ENCODE measurements at regions not wholly inside any gene's neighbourhood (a gene's known extent, or its start where the extent isn't known, plus 50 kb on each side); places are given as distances from the start of the nearest gene placed in this dataset.
A peak's percentile ranks its signal among the peaks of the same experiment; 100 is the strongest.

GRCh38 chr5:167797933-167798332 is 493.5 kb upstream of the WWC1 start:
- no peak for DNase-seq (ENCODE audit: low read depth, low spot score)
- Histone ChIP-seq H3K27ac (ENCODE audit: low read length) (no peak overlapping the region), H3K4me1 (ENCODE audit: control insufficient read depth, insufficient read depth, low read length) (peaks cover 1% of the 10 kb centered on the region; the same call in 1 of the 2 replicates), H3K27me3 (ENCODE audit: control insufficient read depth, insufficient read depth, low read length) (no peaks in the 10 kb centered on the region), H3K4me3 (ENCODE audit: low read length) (no peak overlapping the region), H3K9me3 (ENCODE audit: control insufficient read depth, insufficient read depth, low read length) (no peaks in the 10 kb centered on the region; the same call in 1 of the 2 replicates), H3K36me3 (ENCODE audit: control insufficient read depth, insufficient read depth, low read length) (no peaks in the 10 kb centered on the region; the same call in 1 of the 2 replicates)
- WGBS (ENCODE audit: insufficient coverage, insufficient read length), result no CpG with 5 or more reads among the region's 3 CpGs

DNA sequence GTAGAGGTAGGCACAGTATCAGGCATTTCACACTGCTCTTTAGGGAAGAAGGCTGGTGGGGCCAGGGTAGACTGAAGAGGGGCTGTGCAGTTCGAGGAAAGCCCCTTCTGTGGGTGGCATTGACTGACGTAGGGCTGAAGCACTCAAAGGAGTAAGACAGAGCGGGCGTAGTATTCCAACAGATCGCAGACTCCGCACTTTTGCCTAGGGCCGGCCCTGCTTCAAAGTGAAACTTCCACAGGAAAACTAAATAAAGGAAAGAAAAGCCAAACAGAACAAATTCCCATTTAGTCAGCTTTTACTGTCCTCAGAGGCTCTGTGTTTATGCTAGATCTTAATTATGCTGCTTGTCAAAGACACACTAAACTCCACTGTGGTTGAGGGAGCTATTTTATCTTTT is 493.0 kb upstream of the WWC1 start:
- Histone ChIP-seq H3K4me3 (ENCODE audit: low read length) (no peak overlapping the region), H3K9me3 (ENCODE audit: control insufficient read depth, insufficient read depth, low read length) (no peaks in the 10 kb centered on the region; the same call in 1 of the 2 replicates), H3K27ac (ENCODE audit: low read length) (no peak overlapping the region), H3K36me3 (ENCODE audit: control insufficient read depth, insufficient read depth, low read length) (no peaks in the 10 kb centered on the region; the same call in 1 of the 2 replicates), H3K4me1 (ENCODE audit: control insufficient read depth, insufficient read depth, low read length) (peaks cover 1% of the 10 kb centered on the region; the same call in 1 of the 2 replicates), H3K27me3 (ENCODE audit: control insufficient read depth, insufficient read depth, low read length) (no peaks in the 10 kb centered on the region)
- no peak for DNase-seq (ENCODE audit: low read depth, low spot score)
- no CpG with 5 or more reads among the region's 7 CpGs for WGBS (ENCODE audit: insufficient coverage, insufficient read length)

- H3K27ac ChIP-seq (ENCODE audit: low read length), result no peak overlapping the region
- no peaks in the 10 kb centered on the region; the same call in 1 of the 2 replicates for H3K36me3 ChIP-seq (ENCODE audit: control insufficient read depth, insufficient read depth, low read length)
- WGBS (ENCODE audit: insufficient coverage, insufficient read length), result no CpG with 5 or more reads among the region's 4 CpGs
- H3K4me1 ChIP-seq (ENCODE audit: control insufficient read depth, insufficient read depth, low read length), result peaks cover 1% of the 10 kb centered on the region; the same call in 1 of the 2 replicates
- H3K4me3 ChIP-seq (ENCODE audit: low read length), result no peak overlapping the region
- H3K27me3 ChIP-seq (ENCODE audit: control insufficient read depth, insufficient read depth, low read length), result no peaks in the 10 kb centered on the region
- DNase-seq (ENCODE audit: low read depth, low spot score), result no peak
- H3K9me3 ChIP-seq (ENCODE audit: control insufficient read depth, insufficient read depth, low read length), result no peaks in the 10 kb centered on the region; the same call in 1 of the 2 replicates
Measured at GRCh38 chr5:167800427-167800826, 491.0 kb upstream of the WWC1 start.

GRCh38 chr5:167801999-167802398 is 489.4 kb upstream of the WWC1 start:
- Histone ChIP-seq H3K9me3 (ENCODE audit: control insufficient read depth, insufficient read depth, low read length) (no peaks in the 10 kb centered on the region; the same call in 1 of the 2 replicates), H3K27ac (ENCODE audit: low read length) (no peak overlapping the region), H3K27me3 (ENCODE audit: control insufficient read depth, insufficient read depth, low read length) (no peaks in the 10 kb centered on the region), H3K4me3 (ENCODE audit: low read length) (no peak overlapping the region), H3K36me3 (ENCODE audit: control insufficient read depth, insufficient read depth, low read length) (no peaks in the 10 kb centered on the region; the same call in 1 of the 2 replicates), H3K4me1 (ENCODE audit: control insufficient read depth, insufficient read depth, low read length) (peaks cover 1% of the 10 kb centered on the region; the same call in 1 of the 2 replicates)
- no CpG with 5 or more reads among the region's 4 CpGs for WGBS (ENCODE audit: insufficient coverage, insufficient read length)
- DNase-seq (ENCODE audit: low read depth, low spot score), result no peak

GRCh38 chr5:167802755-167803431 is 488.6 kb upstream of the WWC1 start:
- Histone ChIP-seq H3K4me3 (ENCODE audit: low read length) (no peak overlapping the region), H3K36me3 (ENCODE audit: control insufficient read depth, insufficient read depth, low read length) (no peaks in the 10 kb centered on the region; the same call in 1 of the 2 replicates), H3K9me3 (ENCODE audit: control insufficient read depth, insufficient read depth, low read length) (no peaks in the 10 kb centered on the region; the same call in 1 of the 2 replicates), H3K27ac (ENCODE audit: low read length) (no peak overlapping the region), H3K4me1 (ENCODE audit: control insufficient read depth, insufficient read depth, low read length) (peaks cover 1% of the 10 kb centered on the region; the same call in 1 of the 2 replicates), H3K27me3 (ENCODE audit: control insufficient read depth, insufficient read depth, low read length) (no peaks in the 10 kb centered on the region)
- DNase-seq (ENCODE audit: low read depth, low spot score), result peak; percentile 52
- WGBS (ENCODE audit: insufficient coverage, insufficient read length), result no CpG with 5 or more reads among the region's 2 CpGs

DNA sequence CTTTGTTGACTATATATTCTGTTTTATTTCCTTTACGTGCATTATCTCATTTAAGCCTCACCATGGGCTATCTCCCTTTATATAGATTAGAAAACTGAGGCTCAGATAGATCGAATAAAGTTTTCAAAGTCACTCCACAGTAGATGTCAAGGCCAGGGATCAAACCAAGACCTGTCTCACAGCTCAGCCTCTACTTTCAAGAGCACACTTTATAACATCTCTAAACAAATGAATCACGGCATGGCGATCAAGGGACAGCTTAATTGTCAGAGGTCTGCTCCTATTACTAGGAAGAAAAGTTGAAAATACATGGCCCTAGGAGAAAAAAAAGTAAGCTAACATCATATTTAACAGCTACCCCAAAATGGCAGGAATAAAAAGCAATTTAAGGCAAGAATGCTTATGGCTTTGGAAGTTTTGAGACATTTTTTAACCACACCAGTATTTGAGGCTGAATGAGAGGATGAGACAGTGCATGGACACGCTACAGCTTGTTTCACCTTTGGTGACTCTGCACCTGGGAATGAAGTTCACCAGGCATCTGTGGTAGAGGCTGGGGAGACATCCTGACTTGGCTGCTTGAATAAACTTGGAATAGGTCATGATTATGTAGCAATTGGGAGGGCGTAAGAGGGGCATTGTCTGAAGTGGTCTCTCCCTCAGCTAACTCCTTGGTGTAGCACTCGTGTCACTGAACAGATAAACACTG is 486.8 kb upstream of the WWC1 start:
- no peak overlapping the region for H3K4me3 ChIP-seq (ENCODE audit: low read length)
- no peaks in the 10 kb centered on the region; the same call in 1 of the 2 replicates for H3K9me3 ChIP-seq (ENCODE audit: control insufficient read depth, insufficient read depth, low read length)
- no peak overlapping the region for H3K27ac ChIP-seq (ENCODE audit: low read length)
- WGBS (ENCODE audit: insufficient coverage, insufficient read length), result no CpG with 5 or more reads among the region's 7 CpGs
- H3K4me1 ChIP-seq (ENCODE audit: control insufficient read depth, insufficient read depth, low read length), result peaks cover 1% of the 10 kb centered on the region; the same call in 1 of the 2 replicates
- H3K36me3 ChIP-seq (ENCODE audit: control insufficient read depth, insufficient read depth, low read length), result no peaks in the 10 kb centered on the region; the same call in 1 of the 2 replicates
- no peaks in the 10 kb centered on the region for H3K27me3 ChIP-seq (ENCODE audit: control insufficient read depth, insufficient read depth, low read length)
- DNase-seq (ENCODE audit: low read depth, low spot score), result no peak

DNA sequence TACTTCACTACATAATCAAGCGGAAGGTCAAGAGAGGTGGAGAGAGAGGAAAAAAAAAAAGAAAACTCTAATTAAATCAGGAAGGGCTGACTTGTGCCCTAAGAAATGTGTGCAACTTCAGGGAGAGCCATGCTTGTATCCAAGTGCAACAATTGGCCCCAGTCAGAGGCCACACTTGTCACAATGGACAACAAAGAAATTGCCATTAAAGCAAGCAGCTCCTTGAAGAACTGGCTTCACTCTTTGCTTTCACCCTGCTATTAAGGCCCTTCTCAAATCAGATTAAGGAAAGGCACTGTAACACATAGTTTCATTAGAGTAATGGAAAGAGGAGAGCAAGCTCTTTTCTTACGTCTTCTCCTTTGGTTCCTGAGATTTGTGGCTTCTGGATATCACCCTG is 480.9 kb upstream of the WWC1 start:
- Histone ChIP-seq H3K4me1 (ENCODE audit: control insufficient read depth, insufficient read depth, low read length) (no peaks in the 10 kb centered on the region), H3K9me3 (ENCODE audit: control insufficient read depth, insufficient read depth, low read length) (no peaks in the 10 kb centered on the region), H3K27ac (ENCODE audit: low read length) (no peak overlapping the region), H3K36me3 (ENCODE audit: control insufficient read depth, insufficient read depth, low read length) (no peaks in the 10 kb centered on the region), H3K27me3 (ENCODE audit: control insufficient read depth, insufficient read depth, low read length) (no peaks in the 10 kb centered on the region), H3K4me3 (ENCODE audit: low read length) (no peak overlapping the region)
- no CpG with 5 or more reads among the region's 2 CpGs for WGBS (ENCODE audit: insufficient coverage, insufficient read length)
- no peak for DNase-seq (ENCODE audit: low read depth, low spot score)

DNA sequence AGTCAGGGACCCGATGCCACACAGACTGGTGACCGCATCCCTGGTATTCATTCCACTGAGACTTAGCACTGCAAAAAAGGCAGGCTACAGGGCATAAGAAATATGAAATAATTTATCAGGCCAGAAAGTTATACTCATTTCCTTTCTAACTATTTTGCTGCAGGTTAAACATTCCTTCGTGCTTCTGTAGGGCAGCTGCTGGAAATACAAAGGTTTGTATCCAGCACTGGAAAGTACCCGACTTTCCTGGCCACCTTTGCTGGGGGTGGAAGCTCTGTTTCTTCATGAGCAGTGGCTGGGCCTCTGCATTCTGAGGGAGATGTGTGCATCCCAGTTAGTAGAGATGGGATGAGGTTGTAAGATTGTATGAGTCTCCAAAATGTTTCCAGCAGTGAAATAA is 478.6 kb upstream of the WWC1 start:
- Histone ChIP-seq H3K27ac (ENCODE audit: low read length) (no peak overlapping the region), H3K9me3 (ENCODE audit: control insufficient read depth, insufficient read depth, low read length) (no peaks in the 10 kb centered on the region), H3K4me3 (ENCODE audit: low read length) (no peak overlapping the region), H3K36me3 (ENCODE audit: control insufficient read depth, insufficient read depth, low read length) (no peaks in the 10 kb centered on the region), H3K27me3 (ENCODE audit: control insufficient read depth, insufficient read depth, low read length) (no peaks in the 10 kb centered on the region), H3K4me1 (ENCODE audit: control insufficient read depth, insufficient read depth, low read length) (no peaks in the 10 kb centered on the region)
- no CpG with 5 or more reads among the region's 4 CpGs for WGBS (ENCODE audit: insufficient coverage, insufficient read length)
- no peak for DNase-seq (ENCODE audit: low read depth, low spot score)

DNA sequence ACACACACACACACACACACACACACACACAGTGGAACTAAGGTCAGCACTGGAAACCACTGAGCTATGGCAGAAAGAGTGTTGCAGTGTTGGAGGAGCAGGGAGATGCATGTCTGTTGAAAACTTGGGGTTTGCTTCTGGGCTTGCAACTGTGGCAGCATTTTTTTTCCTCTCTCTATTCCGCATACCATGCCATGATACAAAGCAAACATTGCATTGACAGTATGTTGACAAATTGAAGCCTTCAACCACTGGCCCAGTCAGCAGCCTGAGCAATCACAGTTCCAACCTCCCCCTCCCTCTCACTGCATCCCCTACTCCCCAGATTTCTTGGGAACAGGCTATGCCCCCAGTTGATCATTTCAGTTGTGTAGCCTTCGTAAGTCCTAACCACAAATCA is 478.1 kb upstream of the WWC1 start:
- Histone ChIP-seq H3K27me3 (ENCODE audit: control insufficient read depth, insufficient read depth, low read length) (no peaks in the 10 kb centered on the region), H3K36me3 (ENCODE audit: control insufficient read depth, insufficient read depth, low read length) (no peaks in the 10 kb centered on the region), H3K9me3 (ENCODE audit: control insufficient read depth, insufficient read depth, low read length) (no peaks in the 10 kb centered on the region), H3K4me1 (ENCODE audit: control insufficient read depth, insufficient read depth, low read length) (no peaks in the 10 kb centered on the region), H3K27ac (ENCODE audit: low read length) (no peak overlapping the region), H3K4me3 (ENCODE audit: low read length) (no peak overlapping the region)
- no CpG with 5 or more reads among the region's 2 CpGs for WGBS (ENCODE audit: insufficient coverage, insufficient read length)
- no peak for DNase-seq (ENCODE audit: low read depth, low spot score)

DNA sequence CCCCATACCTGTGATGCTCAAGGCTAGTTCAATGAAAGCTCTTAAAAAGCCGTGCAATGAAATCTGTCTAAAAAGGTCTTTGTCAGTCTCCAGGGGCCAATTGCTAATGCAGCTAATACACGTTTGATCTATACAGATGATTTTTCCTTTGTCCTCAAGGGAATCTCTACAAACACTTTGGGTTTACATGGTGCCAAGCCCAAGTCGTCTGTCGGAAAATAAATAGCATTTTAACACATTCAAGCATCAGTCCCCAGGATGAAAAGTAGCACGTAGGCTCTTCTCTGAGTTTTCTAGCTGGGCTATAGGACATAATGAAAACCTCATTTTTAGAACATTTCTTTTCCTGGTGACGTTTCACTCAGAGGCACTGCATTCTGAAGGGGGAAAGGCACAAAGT is 477.4 kb upstream of the WWC1 start:
- DNase-seq (ENCODE audit: low read depth, low spot score), result no peak
- H3K27ac ChIP-seq (ENCODE audit: low read length), result no peak overlapping the region
- no peaks in the 10 kb centered on the region for H3K27me3 ChIP-seq (ENCODE audit: control insufficient read depth, insufficient read depth, low read length)
- no peak overlapping the region for H3K4me3 ChIP-seq (ENCODE audit: low read length)
- no peaks in the 10 kb centered on the region for H3K9me3 ChIP-seq (ENCODE audit: control insufficient read depth, insufficient read depth, low read length)
- H3K36me3 ChIP-seq (ENCODE audit: control insufficient read depth, insufficient read depth, low read length), result no peaks in the 10 kb centered on the region
- no peaks in the 10 kb centered on the region for H3K4me1 ChIP-seq (ENCODE audit: control insufficient read depth, insufficient read depth, low read length)
- no CpG with 5 or more reads among the region's 6 CpGs for WGBS (ENCODE audit: insufficient coverage, insufficient read length)
